NCI-H1436 treated with DMSO at 0.1 percent for 48 hours (cell line): ENCODE measurements at regions not wholly inside any gene's neighbourhood (a gene's known extent, or its start where the extent isn't known, plus 50 kb on each side); places are given as distances from the start of the nearest gene placed in this dataset.
"Not testable (repeated sequence)": the region's sequence is repeated elsewhere in the genome, so short reads cannot be mapped to it uniquely, and the experiment has no call there.

Source experiments
- DNase-seq: peaks from one replicate; lab custom pipeline; 2025; lab: John Stamatoyannopoulos, UW

GRCh38 chr2:43070676-43071502 lies 155.5 kb downstream of the ZFP36L2 start:
- no peak for DNase-seq

DNA sequence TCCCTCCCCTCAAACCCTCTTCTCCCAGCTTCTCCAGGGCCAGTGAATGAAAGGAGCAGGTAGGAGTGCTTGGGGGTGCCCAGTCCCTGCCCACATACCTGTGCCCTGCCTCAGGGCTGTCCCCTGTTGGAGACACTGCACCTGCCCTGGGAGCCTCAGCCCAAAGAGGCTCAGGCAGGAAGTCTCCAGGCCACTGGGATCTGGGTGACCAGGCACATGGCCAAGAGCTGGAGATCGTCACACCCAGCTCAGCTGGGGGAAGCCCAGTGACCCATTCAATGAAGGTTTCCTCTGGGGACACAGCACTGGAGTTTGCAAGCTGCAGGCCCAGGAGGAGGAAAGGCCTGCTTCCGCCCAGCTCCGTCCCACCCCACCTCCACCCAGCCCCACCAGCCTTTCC lies 156.4 kb downstream of the ZFP36L2 start:
- DNase-seq: no peak

- DNase-seq: no peak
These were observed 157.5 kb downstream of the ZFP36L2 start for GRCh38 chr2:43068631-43069517.

DNA sequence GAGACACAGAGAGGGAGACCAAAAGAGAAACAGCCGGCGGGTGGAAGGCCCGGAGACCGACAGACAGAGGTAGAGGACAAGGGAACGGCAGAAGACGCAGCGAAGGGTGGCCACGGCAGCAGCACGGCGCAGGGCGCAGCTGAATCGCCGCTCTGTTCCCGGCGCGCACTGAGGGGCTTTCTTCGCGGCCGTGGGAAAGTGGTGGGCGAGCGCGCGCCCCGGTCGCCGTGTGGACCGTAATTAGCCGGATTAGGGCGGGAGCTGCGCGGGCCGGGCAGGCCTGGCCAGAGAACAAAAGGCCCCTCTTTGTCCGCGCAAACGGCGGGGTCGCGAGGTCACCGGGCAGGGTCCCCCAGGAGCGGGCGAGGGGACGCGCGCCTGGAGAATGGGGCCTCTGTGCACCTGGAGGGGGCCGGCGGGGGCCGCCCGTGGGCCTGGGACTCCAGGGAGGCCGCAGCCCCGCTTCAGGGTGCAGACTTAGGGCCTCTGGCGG lies 158.3 kb downstream of the ZFP36L2 start:
- DNase-seq: no peak

DNA sequence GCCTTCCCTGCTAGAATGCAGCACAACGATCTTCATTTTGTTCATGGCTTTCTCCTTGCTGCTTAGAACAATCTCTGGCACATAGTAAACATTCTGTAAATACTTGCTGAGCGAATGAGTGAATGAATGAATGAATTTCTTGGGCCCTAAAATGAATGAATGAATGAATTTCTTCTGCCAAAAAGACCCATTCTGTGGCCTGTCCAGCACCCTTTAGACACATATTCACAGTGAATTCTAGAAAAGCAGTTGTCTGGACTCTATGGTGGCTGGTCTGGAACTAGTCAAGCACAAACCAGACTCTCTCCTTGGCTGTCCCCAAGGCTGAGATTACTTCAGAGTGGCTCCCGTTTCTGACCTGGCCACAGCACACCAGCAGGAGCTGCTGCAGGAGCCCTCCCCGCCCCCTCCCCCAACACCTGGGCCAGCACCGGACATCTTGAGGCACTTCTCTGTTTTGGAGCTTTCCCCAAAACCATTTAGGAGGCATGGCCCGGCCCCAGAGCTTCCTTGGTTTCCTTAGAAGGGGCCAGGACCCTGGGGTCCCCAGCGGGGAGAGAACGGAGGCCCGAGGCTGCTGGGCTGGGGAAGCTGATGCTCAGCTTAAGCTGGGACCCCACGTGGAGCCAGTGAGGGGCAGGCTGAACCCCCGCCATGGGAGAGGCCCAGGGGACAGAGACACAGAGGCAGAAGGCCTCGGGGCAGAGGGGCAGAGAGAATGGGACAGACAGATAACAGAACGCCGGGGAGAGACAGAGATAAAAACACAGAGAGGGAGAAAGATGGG lies 159.0 kb downstream of the ZFP36L2 start:
- no peak for DNase-seq

DNA sequence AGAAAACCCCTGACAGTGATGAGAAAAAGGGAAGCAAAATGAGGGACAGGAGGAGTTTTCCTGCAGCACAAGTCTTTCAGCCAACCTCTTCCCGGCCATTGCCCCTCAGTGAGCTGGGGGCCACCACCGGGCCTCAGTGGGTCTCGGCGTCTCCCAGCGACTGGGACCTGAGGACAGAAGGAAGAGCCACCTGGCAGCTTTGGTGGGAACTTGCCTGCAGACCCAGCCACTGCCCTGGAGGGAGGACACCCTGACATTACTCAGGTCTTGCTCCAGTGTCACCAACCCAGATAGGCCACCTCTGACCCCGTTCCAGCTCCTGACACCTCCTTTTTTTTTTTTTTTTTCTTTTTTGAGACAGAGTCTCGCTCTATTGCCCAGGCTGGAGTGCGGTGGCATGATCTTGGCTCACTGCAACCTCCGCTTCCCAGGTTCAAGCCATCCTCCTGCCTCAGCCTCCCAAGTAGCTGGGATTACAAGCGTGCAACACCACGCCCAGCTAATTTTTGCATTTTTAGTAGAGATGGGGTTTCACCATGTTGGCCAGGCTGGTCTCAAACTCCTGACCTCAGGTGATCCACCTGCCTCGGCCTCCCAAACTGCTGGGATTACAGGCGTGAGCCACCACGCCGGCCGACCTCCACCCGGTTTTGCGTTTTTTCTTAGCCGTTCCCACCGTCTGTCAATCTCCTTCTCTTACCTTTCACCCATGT lies 159.7 kb downstream of the ZFP36L2 start:
- not testable (repeated sequence) for DNase-seq

- no peak for DNase-seq
These were observed 160.5 kb downstream of the ZFP36L2 start for GRCh38 chr2:43065871-43066270.

GRCh38 chr2:43065036-43065435 lies 161.4 kb downstream of the ZFP36L2 start:
- DNase-seq: no peak

- DNase-seq: not testable (repeated sequence)
These were observed 163.3 kb downstream of the ZFP36L2 start for GRCh38 chr2:43063096-43063495.

GRCh38 chr2:43062058-43062457 lies 164.3 kb downstream of the ZFP36L2 start:
- no peak for DNase-seq

- DNase-seq: no peak
These were observed 165.9 kb downstream of the ZFP36L2 start for GRCh38 chr2:43060390-43061016.

- DNase-seq: peak; percentile 1
These were observed 167.1 kb downstream of the ZFP36L2 start for GRCh38 chr2:43059183-43059897.

DNA sequence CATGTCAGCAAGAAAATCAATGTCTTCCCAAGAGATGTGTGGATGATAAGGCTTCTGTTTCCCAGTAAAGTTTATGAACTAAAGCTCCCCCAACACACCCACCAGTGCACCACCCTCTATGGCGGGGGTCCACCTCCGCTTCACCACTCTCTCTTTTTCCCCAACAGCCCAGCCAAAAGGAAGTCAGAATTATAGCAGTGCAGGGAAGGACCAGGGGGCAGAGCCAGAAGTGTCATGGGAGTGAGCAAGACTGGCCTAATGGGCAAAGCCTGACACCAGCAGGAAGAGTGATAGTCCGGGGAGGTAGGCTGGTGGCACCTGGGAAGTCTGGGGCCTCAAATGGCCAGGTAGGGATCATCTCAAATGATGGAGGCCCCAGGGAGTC lies 167.7 kb downstream of the ZFP36L2 start:
- DNase-seq: no peak

- DNase-seq: no peak
These were observed 168.4 kb downstream of the ZFP36L2 start for GRCh38 chr2:43057742-43058725.

DNA sequence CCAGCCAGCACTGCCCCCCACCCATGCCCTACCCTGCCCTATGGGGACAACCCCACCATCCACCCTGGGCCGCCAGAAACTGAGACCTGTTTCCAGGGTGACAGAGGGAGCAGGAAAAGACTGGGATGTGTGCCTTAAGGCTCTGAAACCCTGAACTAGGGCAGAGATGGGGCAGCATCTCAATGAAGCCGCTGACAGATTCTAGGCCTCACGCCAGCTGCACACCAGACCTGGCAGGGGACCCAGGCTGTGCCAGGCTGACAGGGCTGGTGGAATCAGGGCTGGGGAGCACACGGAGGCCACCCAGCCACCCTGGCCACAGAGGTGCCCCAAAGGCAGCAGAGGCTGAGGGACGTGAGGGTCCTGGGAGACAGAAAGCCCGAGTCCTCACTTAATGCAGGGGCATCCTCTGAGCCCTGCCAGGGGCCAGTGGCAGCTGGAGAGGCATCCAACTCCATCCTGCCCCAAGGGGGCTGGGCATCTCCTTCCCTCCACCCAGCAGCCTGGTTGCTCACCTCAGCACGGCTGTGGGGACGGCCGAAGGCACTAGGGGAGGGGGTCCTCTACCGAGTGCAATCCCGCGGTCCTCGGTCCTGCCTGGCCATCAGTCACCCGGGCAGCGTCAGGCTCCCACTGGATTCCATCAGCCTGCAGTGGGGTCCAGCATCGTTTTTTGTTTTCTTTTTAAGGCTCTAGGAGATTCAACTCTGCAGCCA lies 169.2 kb downstream of the ZFP36L2 start:
- no peak for DNase-seq

DNA sequence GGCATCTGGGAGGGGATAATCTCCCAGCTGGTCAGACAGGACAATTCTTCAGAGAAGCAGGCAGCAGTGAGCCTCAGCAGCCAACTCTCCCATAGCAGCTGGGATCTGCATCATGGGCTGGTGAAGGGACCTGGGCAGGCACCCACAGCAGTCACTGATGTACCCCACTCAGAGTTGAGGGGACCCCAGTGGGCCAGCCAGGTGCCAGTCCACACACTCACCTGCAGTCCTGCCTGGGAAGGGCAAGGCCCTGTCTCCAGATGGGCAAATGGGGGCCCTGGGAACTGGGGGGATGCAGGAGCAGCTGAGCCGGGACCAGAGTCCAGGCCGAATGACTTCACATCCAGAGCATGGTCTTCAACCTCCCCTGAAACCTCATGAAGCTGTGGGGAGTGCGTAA lies 170.4 kb downstream of the ZFP36L2 start:
- DNase-seq: no peak

- no peak for DNase-seq
These were observed 171.1 kb downstream of the ZFP36L2 start for GRCh38 chr2:43055086-43055912.
